ENCODE measurements at regions not wholly inside any gene's neighbourhood (a gene's known extent, or its start where the extent isn't known, plus 50 kb on each side); places are given as distances from the start of the nearest gene placed in this dataset.

DNA sequence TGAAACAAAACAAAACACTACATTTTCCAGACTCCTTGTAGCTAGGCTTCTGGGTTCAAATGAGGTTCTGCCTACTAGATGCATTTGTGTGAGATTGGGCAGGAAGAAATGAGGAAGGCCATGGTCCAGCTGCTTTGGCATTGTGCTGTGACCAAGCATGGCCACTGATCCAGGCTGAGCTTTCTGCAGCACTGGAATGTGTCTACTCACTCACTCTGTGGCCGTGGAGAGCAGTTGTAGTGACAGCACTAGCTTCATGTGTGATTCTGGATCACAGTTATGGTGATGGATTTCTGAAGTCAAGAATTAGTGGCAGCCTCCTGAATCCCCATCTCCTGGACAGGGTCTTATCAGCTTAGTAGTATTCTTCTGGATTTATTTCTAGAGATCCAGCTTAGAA lies 358.9 kb downstream of the GPAT3 start:
- no peak for DNase-seq

DNA sequence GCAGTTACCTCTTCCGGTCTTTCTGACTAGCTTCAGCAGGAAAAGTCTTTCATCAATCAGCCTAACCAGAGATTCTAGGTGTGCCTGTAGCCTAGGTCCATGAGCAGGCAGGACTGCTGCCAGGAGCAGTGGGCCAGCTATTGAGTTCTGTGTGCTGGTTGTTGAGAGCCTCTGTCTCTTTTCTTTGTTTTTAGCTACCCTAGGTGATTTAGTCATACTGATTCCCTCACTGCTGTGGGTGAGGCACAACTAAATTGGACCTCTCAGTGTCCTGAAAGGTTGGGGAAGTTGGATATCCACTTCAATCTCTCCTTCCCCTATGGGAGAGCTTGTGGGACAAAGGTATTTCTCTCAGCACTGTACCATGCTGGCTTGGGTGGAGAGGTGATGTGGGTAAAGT lies 354.9 kb downstream of the GPAT3 start:
- DNase-seq, result no peak

- no peak for DNase-seq
These were observed 354.3 kb downstream of the GPAT3 start for GRCh38 chr4:83890231-83890630.

GRCh38 chr4:83889802-83890201 lies 353.9 kb downstream of the GPAT3 start:
- no peak for DNase-seq

DNA sequence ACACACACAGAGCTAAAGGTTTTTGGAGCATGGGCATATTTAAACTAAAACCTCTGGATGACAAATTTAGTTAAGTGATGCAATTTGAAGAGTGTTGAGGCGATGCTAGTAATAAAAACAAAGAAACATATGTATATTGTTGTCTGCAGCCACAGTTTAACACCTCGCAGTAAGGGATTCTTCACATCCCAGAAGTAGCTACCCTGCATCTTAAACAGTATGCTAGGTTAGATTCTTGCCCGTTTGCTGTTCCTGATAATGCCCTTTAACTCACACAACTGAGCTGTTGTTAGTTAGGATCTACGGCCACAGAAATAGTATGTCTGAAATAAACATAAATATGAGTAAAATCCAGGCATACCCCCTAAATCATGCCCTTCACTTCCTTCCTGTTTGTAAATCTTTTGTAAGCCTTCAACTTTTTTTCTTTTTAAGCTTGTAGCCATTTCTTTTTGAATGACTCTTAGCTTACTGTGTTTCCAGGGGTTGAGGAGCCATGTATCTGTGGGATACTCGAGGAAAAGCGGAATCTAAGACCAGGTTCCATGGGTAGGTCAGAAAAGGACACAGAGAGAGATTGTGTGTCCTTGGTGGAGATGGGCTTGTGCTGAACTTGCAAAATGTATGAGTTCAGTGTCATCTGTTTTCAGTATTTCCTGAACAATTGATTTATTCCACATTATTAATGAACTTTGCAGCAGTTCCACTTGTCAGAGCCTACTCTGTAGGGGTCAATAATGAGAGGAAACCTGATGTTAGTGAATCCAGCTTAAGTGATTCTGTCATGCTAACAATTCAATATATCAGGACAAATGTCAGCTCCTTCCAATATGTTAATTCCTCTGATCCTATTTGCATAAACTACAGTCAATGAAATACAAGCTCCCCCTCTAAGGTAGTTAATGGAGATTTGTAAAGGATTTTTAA lies 349.6 kb downstream of the GPAT3 start:
- no peak for DNase-seq

GRCh38 chr4:83876047-83876446 lies 340.1 kb downstream of the GPAT3 start:
- DNase-seq, result peak; percentile 70

GRCh38 chr4:83875437-83875836 lies 339.5 kb downstream of the GPAT3 start:
- DNase-seq, result no peak

DNA sequence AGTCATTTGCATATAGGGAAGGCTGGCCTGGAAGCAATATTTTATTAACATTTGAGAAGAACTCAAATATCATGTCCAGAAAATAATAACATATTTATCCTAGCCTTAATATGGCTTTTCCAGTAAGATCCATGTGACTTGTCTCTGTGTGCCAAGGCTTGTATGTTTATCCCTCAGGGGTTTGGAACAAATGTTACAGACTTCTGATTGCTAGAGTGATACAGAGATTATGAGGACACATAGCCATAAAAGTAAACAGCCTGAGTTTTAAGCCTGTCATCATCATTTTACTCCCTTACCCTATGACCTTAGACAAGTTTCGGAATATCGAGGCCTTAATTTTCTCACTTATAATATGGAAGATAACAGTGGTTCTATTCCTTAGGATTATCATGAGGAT lies 338.1 kb downstream of the GPAT3 start:
- DNase-seq, result no peak

DNA sequence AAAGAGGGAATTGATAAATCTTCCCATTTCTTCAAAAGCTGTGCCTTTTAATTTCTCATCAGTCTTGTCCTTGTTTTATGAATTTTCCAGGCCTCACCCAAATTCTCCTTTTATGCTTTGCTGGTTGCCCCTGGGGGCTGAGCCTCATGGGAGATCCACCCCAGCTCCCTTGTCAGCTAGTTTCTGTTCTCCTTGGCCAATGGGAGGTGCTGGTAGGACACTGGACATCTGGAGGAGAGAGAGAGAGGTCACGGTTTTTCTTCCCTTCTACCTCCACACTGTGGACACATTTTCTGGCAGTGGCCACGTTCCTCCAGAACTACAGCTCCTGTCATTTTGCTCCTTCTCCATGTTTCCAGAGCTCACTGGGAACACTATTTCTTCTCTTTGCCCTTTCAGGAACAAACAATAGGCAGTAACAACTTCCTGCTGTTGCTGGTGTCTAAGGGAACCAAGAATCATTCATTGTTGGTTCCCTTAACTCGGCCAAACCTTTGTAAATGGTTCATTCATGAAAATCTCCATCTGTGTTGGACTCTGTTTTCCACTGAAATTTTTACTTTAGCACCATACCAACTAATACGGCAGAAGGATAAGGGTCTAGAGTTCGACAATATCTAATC lies 334.5 kb downstream of the GPAT3 start:
- no peak for DNase-seq

GRCh38 chr4:83866834-83867621 lies 331.1 kb downstream of the GPAT3 start:
- DNase-seq, result peak; percentile 73

GRCh38 chr4:83865417-83866150 lies 329.7 kb downstream of the GPAT3 start:
- DNase-seq, result no peak

DNA sequence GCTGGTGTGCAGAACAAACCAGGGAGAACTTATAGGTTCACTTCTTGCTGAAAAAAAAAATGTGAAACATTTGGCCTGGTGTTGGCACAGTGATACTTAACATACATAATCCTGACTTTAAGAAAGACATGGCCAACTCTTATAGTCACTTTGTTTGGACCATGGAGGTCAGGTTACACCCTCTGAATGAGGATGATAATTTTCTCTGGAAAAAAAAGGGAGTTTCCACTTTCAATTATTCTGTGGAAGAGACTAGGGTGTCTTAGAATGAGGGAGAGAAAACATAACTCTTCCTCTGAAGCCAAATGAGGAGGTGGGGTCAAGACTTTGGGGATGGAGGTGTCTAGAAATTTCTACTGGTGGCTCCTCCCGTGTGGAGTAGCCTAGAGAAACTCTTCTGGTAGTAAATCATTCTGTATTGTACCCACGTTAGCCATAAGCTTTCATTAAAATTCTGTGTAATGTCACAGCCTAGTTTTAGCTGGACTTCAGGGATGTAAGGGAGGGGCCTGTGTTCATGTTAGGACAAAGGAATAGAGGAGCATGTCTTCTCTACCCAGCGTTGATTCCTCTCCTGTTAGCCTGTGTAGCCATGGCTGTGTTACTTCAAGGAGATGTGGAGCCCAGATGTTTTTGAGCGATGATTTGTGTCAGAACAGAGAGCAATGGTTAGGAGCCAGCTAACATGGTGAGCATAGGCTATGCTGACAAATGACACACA lies 328.3 kb downstream of the GPAT3 start:
- DNase-seq, result no peak

DNA sequence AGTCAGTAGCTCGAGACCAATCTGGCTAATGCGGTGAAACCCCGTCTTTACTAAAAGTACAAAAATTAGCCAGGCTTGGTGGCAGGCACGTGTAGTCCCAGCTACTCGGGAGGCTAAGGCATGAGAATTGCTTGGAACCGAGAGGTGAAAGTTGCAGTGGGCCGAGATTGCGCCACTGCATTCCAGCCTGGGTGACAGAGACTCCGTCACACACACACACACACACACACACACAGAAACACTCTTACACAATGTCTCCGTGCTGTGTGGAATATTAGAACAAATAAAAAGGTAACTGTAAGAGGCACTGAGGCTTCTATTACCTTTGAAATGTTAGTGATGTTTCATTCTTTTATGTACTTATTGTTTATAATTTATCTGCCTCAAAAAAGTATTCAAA lies 326.6 kb downstream of the GPAT3 start:
- peak; percentile 59 for DNase-seq

DNA sequence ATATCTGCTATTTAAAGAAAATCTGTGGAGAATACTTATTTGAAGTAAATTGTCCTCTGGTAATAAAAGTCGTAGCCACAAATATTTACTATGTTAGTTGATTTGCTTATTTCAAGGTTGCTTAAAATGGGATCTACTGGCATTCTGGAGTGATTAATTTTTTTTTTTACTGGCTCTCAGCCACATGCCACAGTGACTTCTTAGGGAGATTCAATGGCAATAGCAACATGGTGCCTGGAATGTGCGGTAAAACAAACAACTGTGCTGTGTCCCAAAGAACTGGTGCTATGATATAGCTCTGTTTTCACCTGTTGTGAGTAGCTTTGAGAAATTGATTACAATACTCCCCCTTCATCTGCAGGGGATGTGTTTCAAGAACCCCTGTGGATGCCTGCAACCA lies 324.3 kb downstream of the GPAT3 start:
- no peak for DNase-seq

GRCh38 chr4:83858131-83858530 lies 322.2 kb downstream of the GPAT3 start:
- DNase-seq, result no peak

DNA sequence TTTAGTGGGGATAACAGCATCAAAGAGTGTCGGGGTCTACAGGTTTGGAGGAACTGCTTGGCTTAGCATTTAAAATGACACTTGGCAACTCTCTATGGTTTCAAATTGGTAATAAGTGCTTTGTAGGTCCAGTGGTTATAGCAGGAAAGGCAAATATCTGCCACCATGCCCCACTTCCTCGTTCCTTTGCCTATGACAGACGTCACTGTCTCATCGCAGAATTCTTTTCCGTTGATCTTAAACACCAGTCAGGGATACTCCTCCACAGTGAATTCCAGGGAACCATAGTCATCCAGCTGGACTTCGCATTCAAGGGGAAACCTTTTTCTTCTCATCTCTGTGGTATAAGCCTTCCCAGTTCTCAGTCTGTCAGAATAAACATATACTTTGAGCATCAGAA lies 319.1 kb downstream of the GPAT3 start:
- peak; percentile 85 for DNase-seq

- DNase-seq, result no peak
These were observed 316.2 kb downstream of the GPAT3 start for GRCh38 chr4:83852085-83852451.

GRCh38 chr4:83851261-83852084 lies 315.6 kb downstream of the GPAT3 start:
- DNase-seq, result peak; percentile 82

DNA sequence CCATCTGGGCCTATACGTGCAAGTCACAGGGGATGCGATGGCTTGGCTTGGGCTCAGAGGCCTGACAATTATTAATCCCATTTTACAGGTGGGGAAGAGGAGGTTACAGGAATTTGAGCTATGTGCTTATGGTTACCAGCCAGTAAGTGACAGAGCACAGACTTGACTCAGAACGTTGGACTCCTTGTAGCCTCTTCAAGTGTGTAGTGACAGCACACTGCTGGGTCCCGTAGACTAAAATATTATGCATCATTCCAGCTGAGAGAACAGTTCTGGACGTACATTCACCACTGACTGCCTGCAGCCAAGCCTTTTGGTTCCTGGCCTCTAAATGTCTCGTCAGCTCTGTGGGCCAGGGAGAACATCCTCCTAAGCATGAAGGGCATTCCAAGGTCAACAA lies 314.5 kb downstream of the GPAT3 start:
- peak; percentile 57 for DNase-seq

DNA sequence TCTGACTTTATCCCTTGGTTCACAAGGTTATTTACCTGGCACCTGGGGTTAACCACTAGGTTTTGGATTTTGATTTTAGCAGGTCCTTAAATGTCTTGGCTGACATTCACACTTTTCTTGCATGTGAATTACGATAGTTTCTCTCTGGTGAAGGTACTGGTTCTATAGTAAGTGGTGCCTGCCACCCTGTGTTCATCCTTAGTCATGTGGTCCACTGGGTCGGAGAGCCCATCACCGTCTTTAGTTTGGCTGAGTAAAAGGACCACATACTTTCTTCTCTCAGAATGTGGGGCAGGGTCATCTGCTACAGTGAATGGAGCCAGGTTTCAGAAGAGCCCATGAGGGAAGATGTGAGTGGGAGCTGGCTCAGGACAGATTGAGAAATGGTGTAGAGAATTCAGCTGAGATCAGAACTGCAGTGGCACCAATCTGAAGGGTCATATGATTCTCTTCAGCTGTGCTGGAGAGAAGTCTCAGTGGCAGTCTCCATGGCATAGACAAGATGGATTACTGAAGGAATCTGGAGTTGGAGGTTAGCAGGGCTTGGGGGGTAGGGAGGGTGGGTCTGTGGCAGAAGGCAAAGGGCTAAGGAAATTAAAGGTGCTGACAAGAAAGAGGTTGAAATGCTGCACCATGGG lies 310.4 kb downstream of the GPAT3 start:
- no peak for DNase-seq

GRCh38 chr4:83839615-83840014 lies 303.7 kb downstream of the GPAT3 start:
- DNase-seq, result no peak
